ENCODE measurements at regions not wholly inside any gene's neighbourhood (a gene's known extent, or its start where the extent isn't known, plus 50 kb on each side); places are given as distances from the start of the nearest gene placed in this dataset.

GRCh38 chr7:50208378-50208982 is 96.0 kb upstream of the IKZF1 start:
- TF ChIP-seq CTCF (IDR thresholded peaks at IDR 0.05) (no peak), REST (IDR thresholded peaks at IDR 0.05; ENCODE audit: insufficient read depth in 1 of 2, low read depth in 2 of 2, low read length in 1 of 2) (no peak), SIN3A (IDR thresholded peaks at IDR 0.05; ENCODE audit: borderline replicate concordance, insufficient read depth, low read depth, low read length) (no peak), POLR2AphosphoS5 (IDR thresholded peaks at IDR 0.05; ENCODE audit: low read depth, low read length) (no peak), TCF7L2 (IDR thresholded peaks at IDR 0.05; ENCODE audit: low read depth, low read length) (no peak)
